Activated CD4-positive, alpha-beta T cell treated with anti-CD3 and anti-CD28 coated beads for 48 hours (primary cell): ENCODE measurements at regions not wholly inside any gene's neighbourhood (a gene's known extent, or its start where the extent isn't known, plus 50 kb on each side); places are given as distances from the start of the nearest gene placed in this dataset.

Experiments used
- DNase-seq: peaks from one replicate; pipeline ENCODE4 v3.0.0-alpha.2; 2020

DNA sequence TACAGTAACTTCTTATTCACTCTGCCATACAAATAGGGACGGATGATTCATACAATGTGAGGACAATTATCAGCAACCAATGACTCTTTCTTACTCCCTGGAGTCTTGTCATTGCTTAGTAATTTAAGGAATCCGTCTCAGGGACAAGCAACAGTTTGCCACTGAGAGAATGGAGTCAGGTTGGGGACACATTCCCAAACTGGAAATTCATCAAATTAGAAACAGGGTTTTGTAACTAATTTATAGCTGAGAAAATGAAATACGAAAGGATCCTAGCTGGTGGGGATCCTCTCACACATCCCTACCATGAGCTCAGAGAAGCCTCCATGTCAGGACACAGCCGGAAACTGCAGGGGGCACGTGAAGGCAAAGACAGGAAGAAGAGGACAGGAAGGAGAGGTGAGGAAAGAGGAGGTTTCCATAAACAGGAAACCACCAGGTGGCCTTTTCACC is 50.4 kb upstream of the KDR start:
- DNase-seq, result no peak

GRCh38 chr4:55176497-55176896 is 51.1 kb upstream of the KDR start:
- no peak for DNase-seq

DNA sequence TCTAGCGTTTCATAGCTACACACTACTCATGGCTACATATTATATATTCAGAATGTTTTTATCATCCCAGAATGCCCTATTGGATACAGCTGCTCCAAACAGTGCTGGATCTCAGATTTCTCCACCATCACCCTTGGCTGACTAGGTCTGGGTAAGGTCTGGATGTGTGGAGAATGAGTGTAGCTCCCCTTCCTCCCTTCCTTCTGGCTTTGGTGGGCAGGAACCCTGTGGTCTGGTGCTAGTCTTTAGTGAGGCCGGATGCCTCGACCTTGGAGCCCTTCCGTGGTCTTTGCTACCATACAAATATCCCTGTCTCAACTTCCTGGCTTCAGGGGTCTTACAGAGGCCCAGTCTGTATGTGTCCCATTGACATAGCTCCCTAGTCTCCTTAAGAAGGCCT is 52.1 kb upstream of the KDR start:
- no peak for DNase-seq

GRCh38 chr4:55178226-55179005 is 53.0 kb upstream of the KDR start:
- no peak for DNase-seq

DNA sequence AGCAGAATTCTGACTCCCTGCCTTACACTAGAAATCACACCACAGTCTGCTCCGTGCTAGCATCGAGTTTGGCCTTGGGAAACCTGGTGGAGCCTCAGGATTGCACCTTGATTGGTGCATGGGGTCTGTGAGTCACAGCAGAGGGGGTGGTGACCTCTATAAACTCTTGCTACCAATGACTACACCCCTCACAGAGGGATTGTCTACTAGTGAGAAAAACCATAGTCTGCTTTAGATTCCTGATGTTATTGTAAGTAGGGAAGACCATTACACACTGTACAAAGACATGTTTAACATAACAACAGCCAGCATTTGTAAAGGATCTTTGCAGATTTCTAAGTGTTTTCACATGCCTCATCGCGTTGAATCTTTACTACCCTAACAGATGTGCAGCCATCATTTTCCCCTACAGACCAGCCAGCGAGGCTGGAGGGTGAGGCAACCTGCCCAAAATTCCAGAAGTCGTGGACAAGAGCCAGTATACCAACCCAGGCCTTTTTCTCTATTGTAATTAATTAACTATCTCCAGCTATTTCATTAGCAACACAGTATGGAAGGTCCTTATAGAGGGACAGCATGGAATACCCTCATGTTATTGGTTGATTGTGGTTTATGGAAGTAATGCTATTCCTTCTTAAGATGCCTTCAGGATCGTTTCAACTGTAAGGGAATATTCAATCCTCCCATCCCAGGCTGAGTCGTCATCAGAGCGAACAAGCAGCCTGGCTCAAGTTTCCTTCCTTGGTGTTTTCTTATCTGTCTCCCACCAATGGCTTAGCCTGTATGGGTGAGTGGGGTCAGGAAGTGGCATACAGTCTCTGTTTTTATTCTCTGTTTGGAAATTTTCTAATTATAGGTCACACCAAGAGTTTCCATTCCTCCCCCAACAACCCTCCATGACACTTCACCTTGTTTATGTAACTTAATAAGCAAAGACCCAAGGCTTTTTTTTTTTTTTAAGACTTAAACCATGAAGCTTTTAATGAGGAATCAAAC is 55.9 kb upstream of the KDR start:
- DNase-seq, result no peak

DNA sequence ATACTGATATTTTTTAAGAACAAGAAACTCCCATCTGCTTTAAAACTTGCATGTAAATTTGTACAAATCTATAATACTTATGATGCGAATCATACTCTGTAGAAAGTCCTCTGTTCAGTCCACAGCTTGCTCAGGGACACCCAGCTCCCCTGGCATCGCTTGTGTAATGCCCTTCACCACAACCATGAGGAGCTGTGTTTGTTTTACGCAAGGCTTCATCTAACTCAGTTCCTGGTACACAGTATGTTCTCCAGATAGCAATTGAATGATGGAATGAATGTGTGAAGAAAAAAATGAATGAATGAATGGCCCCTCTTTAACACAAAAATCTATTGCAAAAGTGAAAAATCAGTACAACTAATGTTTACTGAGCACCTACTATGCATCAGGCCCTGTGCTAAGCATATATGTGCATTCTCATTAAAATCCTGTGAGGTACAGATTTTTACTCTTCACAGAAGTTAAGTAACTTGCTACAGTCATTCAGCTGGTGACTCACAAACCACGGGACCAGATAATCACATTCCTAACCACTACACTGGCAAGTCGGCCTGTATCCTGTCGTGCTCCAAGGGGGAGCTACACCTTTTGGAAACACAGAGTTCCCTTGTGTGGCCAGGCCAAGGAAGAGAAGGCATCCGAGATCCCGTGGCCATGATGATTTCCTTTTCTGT is 58.7 kb upstream of the KDR start:
- DNase-seq, result peak; percentile 13

GRCh38 chr4:55184600-55185523 is 59.5 kb upstream of the KDR start:
- DNase-seq, result peak; percentile 42

- DNase-seq, result no peak
Measured at GRCh38 chr4:55186123-55186522, 60.7 kb upstream of the KDR start.

DNA sequence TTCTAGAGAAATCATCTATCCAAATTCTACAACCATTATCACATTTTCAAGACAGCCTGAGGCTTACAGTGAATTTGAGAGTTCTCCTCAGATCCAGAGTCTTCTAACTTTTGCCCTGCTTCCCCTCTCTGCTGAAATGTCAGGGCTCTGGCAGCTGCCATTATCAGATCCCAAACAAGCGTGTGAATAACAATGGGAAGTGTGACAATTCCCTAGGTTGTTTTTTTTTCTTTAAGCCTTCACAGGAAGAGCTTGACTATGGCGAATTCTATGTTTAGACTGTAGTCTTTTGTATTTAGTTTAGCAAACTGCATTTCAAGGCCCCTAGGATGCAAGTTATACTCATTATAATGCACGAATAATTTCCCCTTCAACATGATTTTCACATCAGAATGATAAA is 61.3 kb upstream of the KDR start:
- no peak for DNase-seq

- DNase-seq, result no peak
Measured at GRCh38 chr4:55214172-55214571, 88.8 kb upstream of the KDR start.

GRCh38 chr4:55215087-55215486 is 89.7 kb upstream of the KDR start:
- no peak for DNase-seq

- no peak for DNase-seq
Measured at GRCh38 chr4:55216863-55217635, 91.7 kb upstream of the KDR start.

GRCh38 chr4:55218041-55218440 is 92.6 kb upstream of the KDR start:
- no peak for DNase-seq

DNA sequence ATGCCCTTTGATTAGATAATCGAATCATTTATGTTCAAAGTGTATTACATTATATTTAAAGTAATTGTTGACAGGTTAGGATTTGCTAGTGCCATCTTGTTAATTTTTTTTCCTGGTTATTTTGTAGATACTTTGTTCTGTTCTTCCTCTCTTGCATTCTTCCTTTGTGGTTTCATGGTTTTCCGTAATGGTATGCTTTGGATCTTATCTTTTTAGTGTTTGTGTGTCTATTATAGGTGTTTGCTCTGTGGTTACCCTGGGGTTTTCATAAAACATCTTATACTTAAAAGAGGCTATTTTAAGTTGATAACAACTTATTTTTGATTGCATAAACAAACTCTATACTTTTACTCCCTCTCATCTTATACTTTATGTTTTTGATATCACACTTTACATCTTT is 108.2 kb upstream of the SRD5A3 start:
- DNase-seq, result no peak

- no peak for DNase-seq
Measured at GRCh38 chr4:55238407-55238806, 107.6 kb upstream of the SRD5A3 start.

DNA sequence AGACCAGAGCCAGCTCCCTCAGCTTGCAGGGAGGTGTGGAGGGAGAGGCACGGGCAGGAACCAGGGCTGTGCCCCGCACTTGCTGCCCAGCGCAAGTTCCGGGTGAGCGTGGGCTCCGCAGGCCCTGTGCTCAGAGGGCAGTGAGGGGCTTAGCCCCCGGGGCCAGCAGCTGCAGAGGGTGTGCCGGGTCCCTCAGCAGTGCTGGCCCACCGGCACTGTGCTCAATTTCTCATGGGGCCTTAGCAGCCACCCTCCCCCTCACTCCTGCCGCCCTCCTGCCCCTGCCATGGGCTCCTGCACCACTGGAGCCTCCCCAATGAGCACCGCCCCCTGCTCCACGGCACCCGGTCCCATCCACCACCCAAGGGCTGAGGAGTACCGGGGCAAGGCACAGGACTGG is 104.6 kb upstream of the SRD5A3 start:
- no peak for DNase-seq

- no peak for DNase-seq
Measured at GRCh38 chr4:55242506-55242905, 103.5 kb upstream of the SRD5A3 start.

- DNase-seq, result no peak
Measured at GRCh38 chr4:55247521-55247920, 98.5 kb upstream of the SRD5A3 start.

DNA sequence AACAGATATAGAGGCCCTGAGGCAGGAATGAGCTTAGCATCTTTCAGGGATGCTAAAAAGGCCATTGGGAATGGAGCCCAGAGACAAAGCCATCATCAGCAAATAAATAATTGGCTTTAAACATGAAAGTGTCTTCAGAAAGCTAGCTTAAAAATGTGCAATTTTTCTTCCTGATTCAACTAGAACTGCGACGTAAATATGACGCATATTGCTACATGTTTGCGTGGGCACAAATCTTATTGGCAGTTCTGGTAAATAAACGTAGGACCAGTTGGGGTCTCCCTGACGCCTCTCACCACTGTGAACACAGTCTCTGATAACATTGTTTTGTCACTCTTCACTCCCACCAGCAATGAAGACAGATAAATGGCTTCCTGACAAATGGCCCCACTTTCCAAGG is 97.3 kb upstream of the SRD5A3 start:
- DNase-seq, result no peak

- DNase-seq, result no peak
Measured at GRCh38 chr4:55249476-55249875, 96.6 kb upstream of the SRD5A3 start.

DNA sequence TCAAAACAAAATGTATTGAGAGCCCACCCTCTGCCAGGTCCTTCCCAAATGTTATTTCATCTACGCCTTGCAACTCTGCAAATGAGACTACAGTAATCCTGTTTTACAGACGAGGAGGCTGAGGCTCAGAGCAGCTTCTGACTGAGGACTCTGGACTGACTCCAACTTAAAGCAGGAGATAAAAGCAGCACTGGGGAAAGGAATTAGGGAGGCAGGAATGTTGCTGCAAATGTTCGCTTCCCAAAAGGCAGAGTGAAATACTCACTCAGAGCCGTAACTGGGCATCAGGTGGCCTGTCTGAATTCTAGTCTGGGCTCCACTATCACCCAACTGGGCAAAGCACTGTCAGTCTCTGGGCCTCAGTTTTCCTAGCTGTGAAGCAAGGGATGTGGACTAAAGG is 94.7 kb upstream of the SRD5A3 start:
- no peak for DNase-seq
